OCI-M2 (cell line): ENCODE measurements at regions not wholly inside any gene's neighbourhood (a gene's known extent, or its start where the extent isn't known, plus 50 kb on each side); places are given as distances from the start of the nearest gene placed in this dataset.
A peak's percentile ranks its signal among the peaks of the same experiment; 100 is the strongest.

Experiments
- DNase-seq: peaks from one replicate; lab custom pipeline; 2025; ENCODE audit not compliant: unreplicated experiment; lab: John Stamatoyannopoulos, UW

GRCh38 chr5:29897916-29898315 lies 1295.6 kb upstream of the CDH6 start:
- no peak for DNase-seq

GRCh38 chr5:29896646-29897045 lies 1296.8 kb upstream of the CDH6 start:
- no peak for DNase-seq

GRCh38 chr5:29894668-29895067 lies 1298.8 kb upstream of the CDH6 start:
- no peak for DNase-seq

- DNase-seq: no peak
Measured at GRCh38 chr5:29889051-29889450, 1304.4 kb upstream of the CDH6 start.

- DNase-seq: no peak
Measured at GRCh38 chr5:29885595-29885994, 1307.9 kb upstream of the CDH6 start.

- no peak for DNase-seq
Measured at GRCh38 chr5:29882036-29882435, 1311.5 kb upstream of the CDH6 start.

GRCh38 chr5:29879401-29879800 lies 1314.1 kb upstream of the CDH6 start:
- no peak for DNase-seq

GRCh38 chr5:29878599-29878998 lies 1314.9 kb upstream of the CDH6 start:
- DNase-seq: no peak

GRCh38 chr5:29867155-29867554 lies 1326.3 kb upstream of the CDH6 start:
- DNase-seq: no peak

- DNase-seq: no peak
Measured at GRCh38 chr5:29853711-29854220, 1339.7 kb upstream of the CDH6 start.

- DNase-seq: no peak
Measured at GRCh38 chr5:29852329-29852728, 1341.2 kb upstream of the CDH6 start.

- no peak for DNase-seq
Measured at GRCh38 chr5:29845206-29845605, 1348.3 kb upstream of the CDH6 start.

GRCh38 chr5:29833394-29833793 lies 1360.1 kb upstream of the CDH6 start:
- no peak for DNase-seq

GRCh38 chr5:29822521-29822920 lies 1371.0 kb upstream of the CDH6 start:
- DNase-seq: no peak

GRCh38 chr5:29811914-29812679 lies 1381.4 kb upstream of the CDH6 start:
- DNase-seq: no peak

- no peak for DNase-seq
Measured at GRCh38 chr5:29805804-29806203, 1387.7 kb upstream of the CDH6 start.

- no peak for DNase-seq
Measured at GRCh38 chr5:29800752-29801151, 1392.7 kb upstream of the CDH6 start.

GRCh38 chr5:29796013-29796412 lies 1397.5 kb upstream of the CDH6 start:
- peak; percentile 82 for DNase-seq

GRCh38 chr5:29795096-29795652 lies 1398.3 kb upstream of the CDH6 start:
- no peak for DNase-seq

GRCh38 chr5:29794141-29794787 lies 1399.2 kb upstream of the CDH6 start:
- no peak for DNase-seq

GRCh38 chr5:29790281-29790680 lies 1403.2 kb upstream of the CDH6 start:
- no peak for DNase-seq

- DNase-seq: no peak
Measured at GRCh38 chr5:29780401-29780800, 1413.1 kb upstream of the CDH6 start.
